Cardiac fibroblast (primary cell): ENCODE measurements at regions not wholly inside any gene's neighbourhood (a gene's known extent, or its start where the extent isn't known, plus 50 kb on each side); places are given as distances from the start of the nearest gene placed in this dataset.
A peak's percentile ranks its signal among the peaks of the same experiment; 100 is the strongest.
"Not testable (repeated sequence)": the region's sequence is repeated elsewhere in the genome, so short reads cannot be mapped to it uniquely, and the experiment has no call there.

ENCODE experiments used
- DNase-seq, 2 donors: peaks; one replicate each; pipeline versions ENCODE4 v3.0.0 to v3.0.0-alpha.2; 2010; ENCODE audit warnings: low read depth in 2 of 2
- H3K4me3 ChIP-seq, 2 donors: replicated peaks in 1 of 2; 1 replicate in 1 of 2; 2 replicates in 1 of 2; pipeline ENCODE4 v1.5.1; 2011; ENCODE audit warnings: low read depth in 2 of 2, low read length in 2 of 2, mild to moderate bottlenecking in 2 of 2, moderate library complexity in 1 of 2
- TF ChIP-seq, protein P1 (sequence below): IDR thresholded peaks from one replicate; pipeline ENCODE4 v1.5.1; 2011; ENCODE audit warnings: low read depth, mild to moderate bottlenecking, low read length, inconsistent platforms

DNA sequence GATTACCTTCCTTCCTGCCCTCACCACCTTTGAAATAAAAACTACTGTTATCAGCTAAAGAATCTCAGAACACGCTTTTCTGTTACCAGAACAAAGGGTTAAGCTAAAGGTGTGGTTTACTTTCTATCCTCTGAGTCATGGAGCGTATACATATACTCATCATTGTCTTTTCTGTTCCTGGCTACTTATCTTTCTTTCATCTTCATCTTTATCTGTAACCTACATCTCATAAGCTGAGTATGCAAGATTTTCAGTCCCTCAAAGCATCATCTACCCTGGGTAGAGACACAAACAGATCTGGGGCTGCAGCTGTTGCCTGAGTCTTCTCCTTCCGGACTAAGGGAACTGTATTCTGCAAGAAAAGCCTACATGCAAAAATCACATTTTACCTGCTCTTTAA, 75.6 kb downstream of the LMO4 start:
- TF ChIP-seq, protein P1, sequence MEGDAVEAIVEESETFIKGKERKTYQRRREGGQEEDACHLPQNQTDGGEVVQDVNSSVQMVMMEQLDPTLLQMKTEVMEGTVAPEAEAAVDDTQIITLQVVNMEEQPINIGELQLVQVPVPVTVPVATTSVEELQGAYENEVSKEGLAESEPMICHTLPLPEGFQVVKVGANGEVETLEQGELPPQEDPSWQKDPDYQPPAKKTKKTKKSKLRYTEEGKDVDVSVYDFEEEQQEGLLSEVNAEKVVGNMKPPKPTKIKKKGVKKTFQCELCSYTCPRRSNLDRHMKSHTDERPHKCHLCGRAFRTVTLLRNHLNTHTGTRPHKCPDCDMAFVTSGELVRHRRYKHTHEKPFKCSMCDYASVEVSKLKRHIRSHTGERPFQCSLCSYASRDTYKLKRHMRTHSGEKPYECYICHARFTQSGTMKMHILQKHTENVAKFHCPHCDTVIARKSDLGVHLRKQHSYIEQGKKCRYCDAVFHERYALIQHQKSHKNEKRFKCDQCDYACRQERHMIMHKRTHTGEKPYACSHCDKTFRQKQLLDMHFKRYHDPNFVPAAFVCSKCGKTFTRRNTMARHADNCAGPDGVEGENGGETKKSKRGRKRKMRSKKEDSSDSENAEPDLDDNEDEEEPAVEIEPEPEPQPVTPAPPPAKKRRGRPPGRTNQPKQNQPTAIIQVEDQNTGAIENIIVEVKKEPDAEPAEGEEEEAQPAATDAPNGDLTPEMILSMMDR, result no peak
- no peak for DNase-seq
- H3K4me3 ChIP-seq, result no peak overlapping the region

DNA sequence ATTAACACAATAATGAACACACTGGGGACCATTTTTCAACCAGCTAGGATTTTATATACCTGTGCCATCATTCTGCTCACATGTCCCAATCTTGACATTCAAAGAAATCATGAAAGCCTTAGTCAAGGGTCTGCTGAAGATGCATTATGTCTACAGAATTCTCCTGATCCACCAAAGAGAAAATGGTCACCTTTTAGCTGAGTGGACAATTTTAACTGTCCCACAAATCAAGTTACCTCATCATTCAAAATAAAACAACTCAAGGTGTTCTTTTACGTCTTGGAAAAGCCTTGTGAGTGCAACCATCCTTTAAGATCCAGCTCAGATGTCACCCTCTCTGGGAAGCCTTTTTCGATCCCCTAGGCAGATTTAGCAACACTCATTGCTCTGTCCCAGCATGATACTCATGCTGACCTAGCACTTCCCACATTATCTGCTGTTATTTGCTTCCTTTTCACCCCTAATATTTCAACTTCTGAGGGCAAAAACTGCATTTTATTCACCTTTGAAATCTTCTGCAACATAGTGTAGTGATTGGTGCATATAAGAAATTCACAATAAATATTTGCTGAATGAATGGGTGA, 80.1 kb downstream of the LMO4 start:
- no peak overlapping the region for H3K4me3 ChIP-seq
- TF ChIP-seq, protein P1, result no peak
- DNase-seq, result no peak

DNA sequence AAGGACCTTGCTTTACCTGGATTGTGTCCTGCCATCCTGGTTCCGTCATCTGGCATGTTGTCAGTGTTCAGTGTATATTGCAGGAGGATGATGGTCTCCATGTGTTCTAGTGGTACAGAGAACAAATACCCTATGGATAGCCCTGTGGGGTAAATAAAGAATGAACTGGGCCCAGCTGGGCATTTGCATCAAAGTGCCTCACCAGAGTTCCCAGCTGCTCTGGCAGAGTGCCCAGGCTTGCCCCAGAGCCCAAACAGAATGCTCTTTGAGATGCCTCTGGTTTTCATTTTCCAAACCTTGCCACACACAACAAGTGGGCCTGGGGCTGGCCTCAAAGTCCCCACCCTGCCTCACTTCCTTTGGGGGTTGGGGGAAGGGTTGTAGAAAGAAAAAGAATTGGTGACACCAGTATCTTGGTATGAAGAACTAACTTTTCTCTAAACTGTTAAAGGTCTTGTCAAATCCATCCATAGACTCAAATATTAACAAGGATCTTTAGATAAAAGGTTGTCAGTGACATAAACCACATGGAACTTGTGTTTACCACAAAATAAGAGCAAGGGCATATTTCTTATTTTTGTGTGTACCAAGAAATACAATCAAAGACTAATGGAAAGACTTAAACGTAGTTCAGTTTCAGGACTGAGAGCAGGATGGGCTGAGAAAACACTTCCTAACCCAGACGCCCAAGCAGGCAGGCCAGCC, 82.2 kb downstream of the LMO4 start:
- TF ChIP-seq, protein P1, result no peak
- peak; percentile 9 to 50 for DNase-seq
- no peak overlapping the region for H3K4me3 ChIP-seq

DNA sequence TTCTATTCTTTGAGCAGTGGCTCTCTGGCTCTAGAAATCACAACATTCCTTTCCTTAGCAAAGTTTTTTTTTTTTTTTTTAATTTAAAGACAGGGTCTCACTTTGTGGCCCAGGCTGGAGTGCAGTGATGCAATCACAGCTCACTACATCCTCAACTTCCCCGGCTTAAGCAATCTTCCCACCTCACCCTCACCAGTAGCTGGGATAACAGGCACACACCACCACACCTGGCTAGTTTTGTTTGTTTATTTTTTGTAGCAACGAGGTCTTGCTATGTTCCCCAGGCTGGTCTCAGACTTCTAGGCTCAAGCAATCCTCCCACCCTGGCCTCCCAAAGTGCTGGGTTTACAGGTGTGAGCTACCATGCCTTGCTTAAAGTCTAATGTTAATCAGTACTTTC, 85.2 kb downstream of the LMO4 start:
- H3K4me3 ChIP-seq, result not testable (repeated sequence)

DNA sequence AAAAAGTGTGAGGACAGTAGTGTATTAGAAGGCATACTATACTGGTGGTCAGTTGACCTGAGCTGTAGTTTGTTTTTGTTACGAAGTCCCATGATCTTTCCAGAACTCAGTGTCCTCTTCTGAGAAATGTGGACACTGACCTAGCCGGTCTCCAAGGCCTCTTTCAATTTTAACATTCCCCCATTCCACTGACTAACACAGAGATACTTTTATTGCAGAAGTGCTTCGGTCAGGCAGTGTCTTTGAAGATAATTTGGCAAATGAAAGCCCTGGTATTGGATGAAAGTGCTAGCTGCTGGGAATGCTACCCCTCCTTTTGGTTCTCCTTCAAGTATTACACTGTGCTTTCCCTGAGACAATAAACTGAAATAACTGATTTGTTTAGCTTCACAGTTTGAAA, 89.4 kb downstream of the LMO4 start:
- no peak for DNase-seq
- H3K4me3 ChIP-seq, result no peak overlapping the region
- TF ChIP-seq, protein P1, result no peak

More for the DNA sequence above, 85.2 kb downstream of the LMO4 start:
- not testable (repeated sequence) for DNase-seq

DNA sequence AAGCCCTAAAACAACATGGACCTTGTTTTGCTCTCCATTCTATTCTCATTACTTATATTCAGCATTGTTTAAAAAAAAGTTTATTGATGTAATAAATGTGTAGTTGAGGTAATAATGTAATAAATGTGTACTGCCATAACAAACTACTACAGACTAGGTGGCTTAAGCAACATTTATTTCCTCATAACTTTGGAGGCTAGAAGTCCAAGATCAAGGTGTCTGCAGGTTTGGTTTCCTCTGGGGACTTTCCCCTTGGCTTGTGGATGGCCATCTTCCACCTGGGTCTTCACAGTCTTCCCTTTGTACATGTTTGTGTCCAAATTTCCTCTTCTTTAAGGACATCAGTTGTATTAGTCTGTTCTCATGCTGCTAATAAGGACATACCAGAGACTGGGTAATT, 93.1 kb downstream of the LMO4 start:
- H3K4me3 ChIP-seq, result no peak overlapping the region
- TF ChIP-seq, protein P1, result no peak
- no peak for DNase-seq

DNA sequence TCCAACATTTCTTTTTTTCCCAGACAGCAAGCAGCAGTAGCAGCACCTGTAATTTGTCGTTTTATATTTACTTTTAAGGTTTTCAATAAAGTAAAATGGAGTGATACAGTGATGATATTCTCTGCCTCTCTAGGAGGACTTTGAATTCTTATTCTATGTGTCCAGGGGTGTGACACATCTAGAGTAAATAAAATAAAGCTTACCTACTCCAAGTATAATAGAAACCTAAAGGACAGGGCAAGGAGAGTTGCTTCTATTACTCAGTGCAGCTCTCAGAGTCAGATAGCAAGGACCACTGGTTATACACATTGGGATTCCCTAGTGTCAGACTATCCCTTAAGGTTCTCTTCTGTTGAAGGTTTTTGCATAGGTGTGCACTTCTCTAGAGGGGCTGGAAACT, 95.9 kb downstream of the LMO4 start:
- TF ChIP-seq, protein P1, result no peak
- no peak overlapping the region for H3K4me3 ChIP-seq
- DNase-seq, result no peak
